ENCODE measurements at regions not wholly inside any gene's neighbourhood (a gene's known extent, or its start where the extent isn't known, plus 50 kb on each side); places are given as distances from the start of the nearest gene placed in this dataset.
"Not testable (repeated sequence)": the region's sequence is repeated elsewhere in the genome, so short reads cannot be mapped to it uniquely, and the experiment has no call there.

- DNase-seq (ENCODE audit: low spot score), result not testable (repeated sequence)
Observed at GRCh38 chr6:71007298-71007697, 50.4 kb upstream of the B3GAT2 start.

- DNase-seq (ENCODE audit: low spot score), result no peak
Observed at GRCh38 chr6:71011871-71012371, 55.1 kb upstream of the B3GAT2 start.

- DNase-seq (ENCODE audit: low spot score), result peak; percentile 52
Observed at GRCh38 chr6:71012866-71013469, 56.1 kb upstream of the B3GAT2 start.

- no peak for DNase-seq (ENCODE audit: low spot score)
Observed at GRCh38 chr6:71015392-71015791, 58.5 kb upstream of the B3GAT2 start.

- DNase-seq (ENCODE audit: low spot score), result no peak
Observed at GRCh38 chr6:71028236-71028876, 71.5 kb upstream of the B3GAT2 start.

- DNase-seq (ENCODE audit: low spot score), result no peak
Observed at GRCh38 chr6:71028877-71029252, 72.0 kb upstream of the B3GAT2 start.

- DNase-seq (ENCODE audit: low spot score), result no peak
Observed at GRCh38 chr6:71029555-71029954, 72.7 kb upstream of the B3GAT2 start.

GRCh38 chr6:71031912-71032311, 75.1 kb upstream of the B3GAT2 start:
- no peak for DNase-seq (ENCODE audit: low spot score)

- DNase-seq (ENCODE audit: low spot score), result no peak
Observed at GRCh38 chr6:71033171-71033570, 76.3 kb upstream of the B3GAT2 start.

- DNase-seq (ENCODE audit: low spot score), result no peak
Observed at GRCh38 chr6:71033890-71034289, 77.0 kb upstream of the B3GAT2 start.

- no peak for DNase-seq (ENCODE audit: low spot score)
Observed at GRCh38 chr6:71034563-71035345, 77.9 kb upstream of the B3GAT2 start.

GRCh38 chr6:71035871-71036270, 79.0 kb upstream of the B3GAT2 start:
- no peak for DNase-seq (ENCODE audit: low spot score)

GRCh38 chr6:71038711-71039344, 82.0 kb upstream of the B3GAT2 start:
- no peak for DNase-seq (ENCODE audit: low spot score)

GRCh38 chr6:71040043-71040442, 83.2 kb upstream of the B3GAT2 start:
- DNase-seq (ENCODE audit: low spot score), result no peak

- no peak for DNase-seq (ENCODE audit: low spot score)
Observed at GRCh38 chr6:71040841-71041240, 84.0 kb upstream of the B3GAT2 start.

- no peak for DNase-seq (ENCODE audit: low spot score)
Observed at GRCh38 chr6:71043902-71044301, 87.0 kb upstream of the B3GAT2 start.

- DNase-seq (ENCODE audit: low spot score), result no peak
Observed at GRCh38 chr6:71044753-71045152, 87.9 kb upstream of the B3GAT2 start.

- no peak for DNase-seq (ENCODE audit: low spot score)
Observed at GRCh38 chr6:71045296-71045695, 88.4 kb upstream of the B3GAT2 start.

- DNase-seq (ENCODE audit: low spot score), result no peak
Observed at GRCh38 chr6:71047417-71047816, 90.6 kb upstream of the B3GAT2 start.

GRCh38 chr6:71048320-71049164, 91.7 kb upstream of the B3GAT2 start:
- DNase-seq (ENCODE audit: low spot score), result no peak

- no peak for DNase-seq (ENCODE audit: low spot score)
Observed at GRCh38 chr6:71049198-71049770, 92.4 kb upstream of the B3GAT2 start.

Measured in HT-29 (cell line).